Gastroesophageal sphincter (tissue), 3 donors: ENCODE measurements at regions not wholly inside any gene's neighbourhood (a gene's known extent, or its start where the extent isn't known, plus 50 kb on each side); places are given as distances from the start of the nearest gene placed in this dataset.

Experiments
- CTCF ChIP-seq, 4 experiments: fragments of 200-600 bp in 2 of 4; fragments of 450-650 bp in 2 of 4; sonication (generic) in 1 of 4; IDR thresholded peaks; one replicate each; pipeline ENCODE4 v1.5.1; 2017 to 2019; ENCODE audit warnings: antibody characterized with exemption in 4 of 4, mild to moderate bottlenecking in 2 of 4, moderate library complexity in 2 of 4
- EP300 ChIP-seq: sonication (generic); formaldehyde crosslinking; IDR thresholded peaks from one replicate; pipeline ENCODE4 v1.6.1; 2017; ENCODE audit warnings: antibody characterized with exemption, mild to moderate bottlenecking
- POLR2A ChIP-seq, 2 donors: fragments of 450-650 bp; IDR thresholded peaks; one replicate each; pipeline ENCODE4 v1.6.1; 2017; ENCODE audit warnings: antibody characterized with exemption in 2 of 2, mild to moderate bottlenecking in 2 of 2, moderate library complexity in 1 of 2
- POLR2AphosphoS5 ChIP-seq: sonication (generic); formaldehyde crosslinking; IDR thresholded peaks from one replicate; pipeline ENCODE4 v1.6.1; 2017; ENCODE audit warnings: antibody characterized with exemption

- TF ChIP-seq POLR2A (IDR thresholded peaks at IDR 0.05) = no peak
- TF ChIP-seq CTCF (IDR thresholded peaks at IDR 0.05) = peak in 3 of 4 experiments; percentile 36 to 67 (median 46)
- TF ChIP-seq EP300 = no peak
- TF ChIP-seq POLR2AphosphoS5 = no peak
These were observed 252.4 kb upstream of the CPEB2 start for GRCh38 chr4:14749910-14750309.
